ENCODE measurements at regions not wholly inside any gene's neighbourhood (a gene's known extent, or its start where the extent isn't known, plus 50 kb on each side); places are given as distances from the start of the nearest gene placed in this dataset.
"Not testable (repeated sequence)": the region's sequence is repeated elsewhere in the genome, so short reads cannot be mapped to it uniquely, and the experiment has no call there.

DNA sequence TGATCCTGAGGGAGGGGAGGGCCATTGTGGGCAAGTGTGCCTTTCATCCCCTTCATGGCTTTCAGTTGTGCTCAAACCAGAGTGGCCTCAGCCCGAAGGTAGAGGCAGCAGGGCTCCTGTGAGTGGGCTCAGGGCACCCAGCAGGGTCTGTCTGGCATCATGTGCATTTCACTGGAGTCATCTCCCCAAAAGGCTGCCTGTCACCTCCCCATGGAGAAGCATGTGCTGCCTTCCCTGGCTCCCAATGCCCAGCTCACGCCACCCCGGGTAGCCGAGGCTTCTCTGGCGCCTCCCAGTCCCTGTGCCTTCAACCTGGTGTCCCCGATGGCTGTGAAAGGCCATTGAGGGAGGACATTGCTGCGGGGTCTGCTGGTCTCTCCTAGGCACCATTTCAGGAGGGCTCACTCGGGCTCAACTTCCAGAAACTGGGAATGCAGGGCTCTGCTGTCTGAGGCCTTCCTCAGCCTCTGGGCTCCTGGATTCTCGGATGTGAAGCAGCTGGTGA lies 213.9 kb downstream of the BANP start:
- DNase-seq = not testable (repeated sequence)

DNA sequence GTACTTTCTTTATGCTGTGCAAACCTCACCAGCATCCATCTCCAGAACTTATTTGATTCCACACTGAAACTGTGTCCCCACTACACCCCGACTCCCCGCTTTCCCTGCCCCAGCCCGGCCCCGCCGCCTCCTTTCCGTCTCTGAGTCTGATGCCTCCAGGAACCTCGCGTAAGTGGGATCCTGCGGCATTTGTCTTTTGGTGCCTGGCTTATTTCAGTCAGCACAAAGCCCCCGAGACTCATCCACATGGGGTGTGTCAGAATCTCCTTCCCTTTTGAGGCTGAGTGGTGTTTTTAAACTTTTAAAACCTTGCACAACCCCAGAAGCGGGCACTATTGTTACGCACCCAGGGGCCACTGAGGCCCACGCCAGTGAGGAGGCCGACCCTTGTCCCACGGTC lies 214.4 kb downstream of the BANP start:
- not testable (repeated sequence) for DNase-seq

DNA sequence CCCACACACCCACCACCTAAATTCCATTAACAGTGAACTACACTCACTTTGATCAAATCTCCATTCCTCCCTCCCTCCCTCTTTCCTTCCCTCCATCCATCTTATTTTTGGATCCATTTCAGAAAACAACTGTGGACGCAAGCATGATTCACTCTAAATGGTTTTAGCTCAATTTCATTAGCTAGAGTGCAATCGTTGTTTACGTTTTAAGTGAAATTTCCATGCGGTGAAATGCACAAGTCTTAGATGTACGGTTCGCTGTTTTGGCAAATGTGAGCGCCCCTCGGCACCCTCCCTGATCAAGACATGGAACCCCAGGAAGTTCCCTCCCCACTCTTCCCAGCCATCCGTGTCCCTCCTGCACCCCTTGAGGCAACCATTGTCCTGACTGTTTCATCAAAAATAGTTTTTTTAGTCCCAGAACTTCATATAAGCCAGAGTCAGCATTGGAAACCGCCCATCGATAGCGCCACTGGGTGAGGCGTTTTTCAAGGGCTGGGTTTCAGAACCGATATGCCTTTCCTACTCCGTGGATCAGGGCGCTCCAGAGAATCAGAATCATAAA lies 215.1 kb downstream of the BANP start:
- DNase-seq = not testable (repeated sequence)

DNA sequence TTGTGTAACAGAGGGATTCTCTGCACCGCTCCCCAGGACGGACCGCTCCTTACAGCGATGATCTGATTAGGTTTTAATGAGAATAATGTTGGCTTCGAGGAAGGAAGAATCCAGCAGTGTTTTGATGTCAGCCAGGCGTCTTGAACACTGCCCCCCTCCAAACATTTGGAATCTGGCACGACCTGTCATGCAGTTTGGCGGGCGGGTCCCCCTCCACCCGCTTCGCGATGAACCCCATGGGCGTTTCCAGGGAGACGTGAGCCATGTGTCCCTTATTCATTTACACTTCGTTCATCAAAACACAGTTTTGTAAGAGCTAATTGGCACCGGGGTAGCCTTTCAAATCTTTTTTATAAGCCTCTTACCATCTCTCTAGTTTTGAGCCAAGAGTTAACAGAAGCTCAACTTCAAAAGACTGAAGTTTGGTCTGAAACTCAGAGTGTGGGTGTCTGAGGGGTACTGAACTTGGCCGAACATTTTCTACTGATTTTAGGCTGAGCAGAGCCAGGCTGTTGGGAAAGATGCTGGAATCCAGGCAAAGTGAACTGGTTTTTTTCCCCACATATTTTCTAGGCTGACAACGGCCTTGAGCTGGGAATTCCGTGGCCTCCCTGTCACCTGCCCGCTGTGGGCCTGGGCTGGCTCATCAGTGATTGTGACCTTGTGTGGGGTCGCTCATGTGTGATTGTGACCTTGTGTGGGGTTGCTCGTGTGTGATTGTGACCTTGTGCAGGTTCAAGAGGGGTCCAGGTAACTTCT lies 214.8 kb upstream of the ZNF469 start:
- not testable (repeated sequence) for DNase-seq

DNA sequence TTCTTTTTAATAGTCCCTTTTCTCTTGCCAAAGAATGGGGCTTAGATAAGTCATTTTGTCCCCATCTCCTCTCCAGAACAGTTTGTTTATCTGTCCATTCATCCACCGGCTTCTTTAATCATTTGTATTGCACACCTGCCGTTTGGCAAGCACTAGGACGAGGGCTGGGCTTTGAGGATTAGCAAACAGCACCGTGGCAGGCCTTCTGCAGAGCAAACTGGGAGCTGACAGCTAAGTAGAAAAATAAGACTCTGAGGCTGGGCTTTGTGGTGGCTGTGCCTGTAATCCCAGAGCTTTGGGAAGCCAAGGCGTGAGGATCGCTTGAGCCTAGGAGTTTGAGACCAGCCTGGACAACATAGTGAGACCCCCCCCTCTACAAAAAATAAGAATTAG lies 214.2 kb upstream of the ZNF469 start:
- DNase-seq = not testable (repeated sequence)

DNA sequence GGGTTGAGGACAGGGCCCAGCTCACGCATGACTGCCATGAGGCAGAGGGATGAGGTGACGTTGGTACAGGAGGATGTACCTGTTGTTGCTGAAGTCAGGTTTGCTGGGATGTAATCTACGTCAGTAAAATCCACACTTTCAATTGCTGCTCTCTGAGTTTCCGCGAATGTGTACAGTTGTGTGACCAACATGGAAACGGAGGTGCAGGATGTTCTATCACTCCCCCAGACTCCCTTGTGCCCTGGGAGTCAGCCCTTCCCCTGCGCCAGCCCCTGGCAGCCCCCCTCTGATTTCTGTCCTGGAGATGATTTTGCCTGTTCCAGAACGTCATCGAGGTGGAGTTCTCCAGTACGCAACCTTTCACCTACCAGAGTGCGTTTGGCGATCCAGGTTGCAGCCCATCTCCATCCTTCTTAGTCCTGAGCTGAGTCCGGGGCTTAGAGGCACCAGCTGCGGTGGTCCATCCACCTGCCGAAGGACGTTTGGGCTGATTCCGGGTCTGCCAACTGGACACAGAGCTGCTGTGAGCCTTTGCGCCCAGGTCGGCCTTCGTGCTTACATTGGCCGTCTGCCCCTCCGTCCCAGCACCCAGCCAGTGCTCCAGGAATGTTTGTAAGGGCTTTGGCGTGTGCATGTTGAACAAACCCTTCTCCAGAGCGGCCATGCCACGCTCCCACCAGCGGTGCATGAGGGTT lies 213.5 kb upstream of the ZNF469 start:
- DNase-seq = not testable (repeated sequence)

DNA sequence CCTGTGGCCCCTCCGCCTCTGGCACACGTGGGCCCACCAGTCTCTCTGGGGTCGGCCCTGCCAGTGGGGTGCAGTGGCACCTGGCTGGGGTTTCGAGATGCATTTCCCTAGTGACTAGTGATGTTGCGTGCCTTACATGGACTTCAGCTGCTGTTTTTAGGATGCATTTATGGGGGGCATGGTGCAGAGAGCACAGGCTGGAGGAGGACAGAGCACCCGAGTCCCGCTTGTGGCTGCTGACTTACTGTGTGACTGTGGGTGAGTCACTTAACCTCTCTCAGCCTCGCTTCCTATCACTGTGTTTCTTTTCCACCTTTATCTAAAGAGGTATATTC lies 213.0 kb upstream of the ZNF469 start:
- DNase-seq = not testable (repeated sequence)

DNA sequence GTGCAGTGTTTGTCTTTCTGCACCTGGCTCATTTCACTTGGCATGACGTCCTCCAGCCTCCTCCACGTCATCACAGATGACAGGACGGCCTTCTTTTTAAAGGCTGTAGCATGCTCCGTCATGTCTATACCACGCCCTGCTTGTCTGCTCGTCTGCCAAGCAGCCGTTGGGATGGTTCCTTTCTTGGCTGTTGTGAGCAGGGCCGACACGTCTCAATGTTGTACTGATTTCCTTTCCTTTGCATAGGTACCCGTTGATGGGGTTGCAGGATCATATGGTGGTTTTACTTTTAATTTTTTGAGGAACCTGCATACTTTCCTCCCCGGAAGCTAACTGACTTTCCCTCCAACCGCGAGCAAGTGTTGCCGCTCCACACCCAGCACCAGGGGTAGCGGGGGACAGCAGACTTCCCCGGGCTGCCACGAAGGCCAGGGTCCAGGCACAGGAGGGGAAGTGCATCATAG lies 212.2 kb upstream of the ZNF469 start:
- no peak for DNase-seq

DNA sequence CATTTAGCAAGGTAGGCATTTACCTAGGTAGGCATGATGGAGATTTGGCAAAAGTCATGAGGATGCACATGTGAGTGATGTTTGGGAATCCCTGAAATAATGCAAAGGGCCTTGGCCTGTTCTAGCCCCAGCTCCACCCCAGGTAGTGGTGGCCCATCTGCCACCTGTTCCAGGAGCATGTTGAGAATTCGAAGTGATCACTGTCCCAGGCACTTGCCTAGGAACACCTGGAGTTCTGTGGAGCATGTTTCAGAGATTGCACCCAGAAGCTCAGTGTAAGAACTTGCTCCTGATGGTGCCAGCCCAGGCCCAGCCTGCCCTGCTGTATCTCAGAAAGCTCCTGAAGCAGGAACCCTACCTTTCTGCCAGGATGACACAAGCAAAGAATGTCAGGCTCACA lies 211.6 kb upstream of the ZNF469 start:
- DNase-seq = not testable (repeated sequence)

DNA sequence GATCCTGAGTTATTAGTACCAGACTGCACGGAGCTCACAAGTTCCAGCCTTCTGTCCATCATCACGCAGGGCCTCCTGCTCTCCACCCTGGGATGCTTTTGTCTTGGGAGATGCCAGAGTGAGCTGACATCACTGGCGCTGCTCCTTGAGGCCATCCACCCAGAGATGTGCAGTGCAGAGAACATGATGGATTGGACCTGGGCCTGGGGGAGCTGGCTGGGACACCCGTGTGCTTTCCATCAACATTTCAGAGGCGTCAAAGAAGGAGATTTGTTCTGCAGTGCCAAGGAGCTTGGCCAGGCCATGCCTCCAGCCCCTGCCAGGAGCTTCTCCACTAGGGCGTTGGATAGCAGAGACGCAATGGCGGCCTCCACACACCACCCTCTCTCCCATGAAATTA lies 206.6 kb upstream of the ZNF469 start:
- DNase-seq = not testable (repeated sequence)

DNA sequence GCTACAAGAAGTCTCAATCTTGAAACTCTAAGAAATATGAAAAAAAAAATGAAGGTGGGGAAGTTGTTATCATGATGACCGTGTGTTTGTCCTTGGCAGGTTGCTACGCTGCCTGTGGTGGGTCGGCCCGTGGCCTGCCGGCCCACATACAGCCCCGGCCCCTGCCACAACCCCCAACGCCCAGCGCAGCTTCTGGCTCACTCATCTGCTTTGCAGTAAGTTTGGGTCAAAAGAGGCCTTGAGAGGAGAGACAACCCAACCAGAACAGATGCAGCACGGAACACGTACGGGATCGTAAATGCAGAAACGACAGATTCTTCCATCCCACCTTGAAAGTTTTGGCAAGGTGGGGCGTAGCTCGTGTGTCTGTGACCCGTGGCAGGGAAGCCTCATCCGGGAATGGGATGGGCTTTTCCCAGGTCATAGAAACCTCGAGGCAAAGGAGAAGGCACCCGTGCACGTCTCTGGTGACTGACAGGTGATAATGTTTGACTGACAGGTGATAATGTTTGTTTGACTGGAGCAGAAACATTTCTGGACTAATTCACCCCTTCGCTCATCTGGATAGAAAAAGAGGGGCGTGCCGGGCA lies 206.1 kb upstream of the ZNF469 start:
- DNase-seq = not testable (repeated sequence)

DNA sequence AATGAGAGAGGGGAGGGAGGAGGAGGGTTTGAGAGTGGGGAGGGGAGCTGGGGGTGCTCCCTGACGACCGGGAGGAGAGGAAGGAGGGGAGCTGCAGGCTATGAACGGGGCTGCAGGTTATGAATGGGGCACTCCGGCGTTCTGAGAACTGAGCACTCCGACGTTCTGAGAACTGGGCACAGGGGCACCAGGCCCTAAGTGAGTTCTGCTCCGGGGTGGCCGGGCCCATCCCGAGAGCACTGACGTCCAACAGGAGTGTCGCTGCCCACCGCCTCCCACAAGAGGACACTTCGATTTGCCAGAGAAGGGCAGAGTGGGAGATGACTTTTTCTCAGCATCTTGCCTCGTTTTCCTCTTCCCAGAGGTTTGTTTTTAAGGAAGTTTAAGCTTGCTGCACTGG lies 204.5 kb upstream of the ZNF469 start:
- not testable (repeated sequence) for DNase-seq

DNA sequence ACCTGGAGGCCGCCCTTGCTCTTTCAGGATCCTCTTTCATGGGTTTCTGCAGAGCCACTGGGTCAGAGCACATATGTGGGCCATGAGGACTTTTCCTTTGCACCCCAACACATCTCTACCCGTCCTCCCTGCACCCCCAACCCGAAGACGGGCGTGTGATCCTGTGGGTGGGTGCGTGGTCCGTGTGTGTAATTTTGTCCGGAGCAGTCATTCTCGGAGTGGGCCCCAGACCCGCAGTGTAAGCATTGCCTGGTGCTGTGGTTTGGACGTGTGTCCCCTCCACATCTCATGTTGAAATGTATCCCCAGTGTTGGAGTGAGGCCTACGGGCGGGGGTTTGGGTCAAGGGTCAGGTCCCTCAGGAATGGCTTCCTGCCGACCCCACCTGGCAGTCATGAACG lies 203.9 kb upstream of the ZNF469 start:
- DNase-seq = not testable (repeated sequence)

DNA sequence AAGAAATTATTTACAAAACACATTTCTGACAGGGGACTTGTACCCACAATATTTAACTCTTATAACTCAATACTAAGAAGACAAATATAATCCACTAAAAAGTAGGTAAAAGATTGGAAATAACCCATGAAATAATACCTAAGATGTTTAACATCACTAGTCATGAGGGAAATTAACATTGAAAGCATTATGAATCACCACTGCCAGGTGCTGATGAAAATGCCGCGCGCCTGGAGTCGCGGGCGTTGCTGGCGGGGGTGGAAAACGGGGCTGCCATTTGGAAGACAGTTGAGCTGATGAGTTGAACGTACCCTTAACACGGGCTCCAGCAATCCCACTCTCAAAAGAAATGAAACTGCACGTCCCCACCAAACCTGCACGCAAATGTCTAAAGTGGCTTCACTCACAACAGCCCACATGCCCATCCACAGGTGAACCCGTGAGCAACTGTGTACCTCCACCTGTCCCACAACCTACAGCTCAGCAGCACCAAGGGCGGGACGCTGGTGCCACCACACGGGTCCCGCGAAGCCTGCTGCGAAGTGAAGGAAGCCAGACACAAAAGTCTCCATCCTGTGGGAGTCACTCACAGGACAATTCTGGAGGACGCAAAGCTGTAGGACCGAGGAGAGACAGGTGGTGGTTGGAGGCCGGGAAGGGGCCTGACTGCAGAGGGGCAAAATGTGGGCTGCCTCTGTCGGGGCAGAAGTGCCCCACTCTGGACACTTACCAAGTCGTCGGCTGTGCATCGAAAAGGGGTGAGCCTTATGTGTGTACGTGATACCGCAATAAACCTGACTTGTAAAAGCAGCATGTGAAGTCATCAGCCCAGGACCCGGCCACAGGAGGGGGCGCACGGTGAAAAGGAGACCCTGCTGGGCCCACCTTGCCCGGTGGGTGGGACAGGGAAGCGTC lies 199.5 kb upstream of the ZNF469 start:
- DNase-seq = not testable (repeated sequence)

DNA sequence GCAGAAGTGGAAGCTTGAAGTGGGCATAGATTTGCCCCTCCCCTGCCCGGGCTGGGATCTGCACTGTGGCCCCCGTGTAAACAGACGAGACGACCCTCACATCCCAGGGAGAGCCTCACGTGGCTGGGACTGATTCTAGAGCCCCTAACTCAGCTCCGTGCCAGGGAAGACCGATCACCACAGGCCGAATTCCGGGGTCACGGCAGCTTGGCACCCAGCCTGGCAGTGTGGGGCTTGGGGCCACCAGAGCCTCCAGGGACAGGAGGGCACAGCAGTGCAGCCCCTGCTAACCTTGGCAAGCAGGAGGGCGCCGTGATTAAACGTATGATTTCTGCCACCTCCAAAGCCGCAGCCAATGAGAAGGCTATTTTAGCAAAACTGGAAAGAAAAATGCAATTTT lies 198.7 kb upstream of the ZNF469 start:
- DNase-seq = not testable (repeated sequence)

DNA sequence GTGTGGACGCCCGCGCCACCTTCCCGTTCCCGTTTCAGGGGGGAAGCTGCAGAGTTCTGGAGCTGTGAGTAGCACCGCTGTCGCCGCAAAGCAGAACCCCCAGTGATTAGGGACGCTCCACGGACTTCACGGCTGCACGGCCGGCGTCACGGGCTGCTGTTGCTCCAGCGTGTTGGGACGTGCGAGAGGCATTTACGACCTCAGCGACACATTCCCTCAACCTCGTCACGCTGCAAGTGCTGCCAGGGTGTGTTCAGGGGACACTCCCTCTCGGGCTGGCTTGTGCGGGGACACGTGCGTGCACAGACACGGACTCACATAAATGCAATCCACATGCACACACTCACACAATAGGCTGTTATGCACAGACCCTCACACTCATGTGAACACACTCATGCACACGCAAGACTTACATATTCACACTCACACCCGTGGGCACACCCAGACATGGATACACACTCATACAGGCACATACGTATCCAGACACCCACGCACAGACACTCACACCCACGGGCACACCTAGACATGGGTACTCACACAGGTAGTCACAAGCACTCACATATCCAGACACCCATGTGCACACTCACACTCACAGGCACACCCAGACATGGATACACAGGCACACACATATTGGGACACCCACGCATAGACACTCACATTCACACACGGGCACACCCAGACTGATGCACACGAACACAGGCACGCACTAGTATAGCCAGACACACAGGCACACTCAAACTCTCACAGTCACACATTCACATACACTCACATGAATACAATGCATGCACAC lies 198.0 kb upstream of the ZNF469 start:
- DNase-seq = not testable (repeated sequence)

DNA sequence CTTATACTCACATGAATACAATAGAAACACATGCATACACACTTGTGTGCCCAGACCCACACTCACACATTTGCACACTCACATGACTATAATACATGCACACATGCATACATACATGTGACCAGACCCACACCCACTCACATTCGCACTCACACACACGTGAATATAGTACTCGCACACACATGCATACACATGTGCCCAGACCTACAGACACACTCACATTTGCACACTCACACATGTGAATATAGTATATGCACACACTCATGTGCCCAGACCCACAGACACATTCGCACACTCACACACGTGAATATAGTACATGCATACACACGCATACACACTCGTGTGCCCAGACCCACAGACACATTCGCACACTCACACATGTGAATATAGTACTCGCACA lies 197.4 kb upstream of the ZNF469 start:
- not testable (repeated sequence) for DNase-seq

DNA sequence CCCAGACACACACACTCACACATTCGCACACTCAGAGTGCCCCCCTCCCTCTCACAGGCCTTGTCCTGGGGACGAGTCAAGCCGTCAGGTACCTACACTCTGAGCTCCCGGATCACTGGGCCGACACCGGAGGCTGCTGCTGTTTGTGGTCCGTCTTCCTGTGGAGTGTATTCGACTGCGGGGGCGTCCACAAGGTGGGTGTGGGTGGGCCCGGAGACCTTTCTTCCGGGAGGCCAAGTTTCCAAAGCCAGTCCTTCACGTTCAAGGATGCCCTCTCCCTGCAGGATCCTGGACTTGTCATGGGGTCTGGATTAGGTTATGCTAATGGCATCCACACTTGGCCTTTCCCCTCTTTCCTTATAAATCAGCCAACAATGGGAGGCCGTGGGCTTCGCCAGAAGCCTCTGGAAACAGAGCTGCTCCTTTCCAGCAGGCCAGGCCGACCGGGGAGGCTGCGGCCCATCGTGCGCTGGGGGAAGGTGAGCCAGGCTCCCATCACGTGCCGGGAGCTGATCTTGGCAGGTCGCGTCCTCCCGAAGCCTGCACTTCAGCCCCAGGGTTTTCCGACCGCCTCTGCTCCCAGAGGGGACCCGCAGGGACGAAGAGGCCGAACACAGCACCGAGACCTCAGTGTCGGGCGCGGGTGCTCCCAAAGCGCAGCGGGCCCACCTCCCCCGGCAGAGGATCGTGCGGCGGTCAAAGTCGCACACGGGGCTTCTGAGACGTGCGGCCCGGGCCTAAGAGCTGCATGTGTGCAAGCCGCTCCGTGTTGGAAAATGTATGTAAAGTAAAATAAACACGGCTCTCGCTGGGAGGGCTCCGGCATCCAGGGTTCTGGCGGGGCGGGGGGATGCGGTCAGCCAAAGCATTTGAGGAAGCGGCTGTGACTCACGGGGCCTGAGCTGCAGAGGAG lies 196.5 kb upstream of the ZNF469 start:
- not testable (repeated sequence) for DNase-seq

DNA sequence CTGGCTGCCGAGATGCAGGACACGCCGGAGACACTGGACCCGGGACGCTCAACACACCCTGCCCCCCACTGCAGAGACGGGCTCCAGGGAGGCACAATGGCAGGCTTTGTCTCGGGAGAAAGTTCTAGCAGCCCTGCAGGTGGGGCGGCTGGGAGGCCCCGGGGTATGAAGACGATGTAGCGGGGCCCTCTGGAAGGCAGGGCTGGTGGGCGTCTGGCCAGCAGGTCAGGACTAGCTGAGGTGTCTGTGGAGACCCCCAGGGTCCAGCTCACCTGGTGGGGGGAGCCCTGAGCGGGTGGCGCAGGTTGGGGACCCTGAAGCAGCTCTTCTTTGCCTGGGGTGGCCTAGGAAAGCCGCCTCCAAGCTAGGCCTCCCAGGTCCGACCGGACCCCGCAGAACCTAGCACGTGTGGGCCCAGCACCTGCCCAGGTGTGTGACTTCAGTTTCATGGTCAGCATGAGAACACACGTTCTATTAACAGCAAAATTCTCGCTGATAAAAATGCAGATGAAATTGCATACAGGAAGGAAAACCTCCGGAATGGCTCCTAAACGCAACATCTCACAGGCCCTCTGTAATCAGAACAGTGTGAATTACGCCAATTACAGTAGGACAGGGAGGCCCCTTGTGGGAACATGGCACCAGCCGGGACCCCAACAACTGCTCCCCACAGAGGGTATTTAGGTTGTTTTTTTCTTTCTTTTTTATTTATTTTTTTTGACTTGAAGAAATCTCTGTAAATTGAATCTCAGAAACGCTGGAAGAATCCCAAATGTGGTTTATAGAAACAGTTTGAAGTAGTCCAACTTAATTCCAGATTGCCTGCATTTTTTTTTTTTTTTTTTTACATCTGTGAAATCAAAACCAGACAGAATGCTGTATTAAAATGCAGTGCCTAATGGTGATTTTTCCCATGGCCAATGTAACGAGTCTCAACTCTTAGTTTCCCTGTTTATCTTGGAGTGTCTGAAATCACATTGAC lies 195.6 kb upstream of the ZNF469 start:
- DNase-seq = not testable (repeated sequence)
